Activated CD4-positive, alpha-beta T cell treated with anti-CD3 and anti-CD28 coated beads for 36 hours (primary cell): ENCODE measurements at regions not wholly inside any gene's neighbourhood (a gene's known extent, or its start where the extent isn't known, plus 50 kb on each side); places are given as distances from the start of the nearest gene placed in this dataset.
"Not testable (repeated sequence)": the region's sequence is repeated elsewhere in the genome, so short reads cannot be mapped to it uniquely, and the experiment has no call there.

ENCODE experiments used
- ATAC-seq: fragments of 200-7000 bp; cut with Tn5 transposase; one replicate; pipeline ENCODE4 v1.10.0; 2021; ENCODE audit warnings: mild to moderate bottlenecking, moderate library complexity
- CTCF ChIA-PET: fragments of 350-600 bp; sonication (Branson Sonifier 250); formaldehyde crosslinking; loops from one replicate; lab custom pipeline; 2021; ENCODE audit warnings: antibody characterized with exemption; lab: Charles Lee
- POLR2A ChIA-PET: fragments of 350-600 bp; sonication (Branson Sonifier 250); formaldehyde crosslinking; loops from one replicate; lab custom pipeline; 2021; ENCODE audit warnings: antibody characterized with exemption, inconsistent platforms; lab: Charles Lee
- DNase-seq: peaks from one replicate; pipeline ENCODE4 v3.0.0-alpha.2; 2020
- H3K27ac Mint-ChIP-seq: one replicate; pipeline ENCODE4 v1.8.0; 2021; ENCODE audit warnings: mixed read lengths
- H3K27me3 Mint-ChIP-seq: one replicate; pipeline ENCODE4 v1.8.0; 2021; ENCODE audit warnings: mixed read lengths
- H3K36me3 Mint-ChIP-seq: one replicate; pipeline ENCODE4 v1.8.0; 2021; ENCODE audit warnings: low read depth, mixed read lengths
- H3K4me1 Mint-ChIP-seq: one replicate; pipeline ENCODE4 v1.8.0; 2021; ENCODE audit warnings: mixed read lengths
- H3K4me3 Mint-ChIP-seq: one replicate; pipeline ENCODE4 v1.8.0; 2021; ENCODE audit warnings: mild to moderate bottlenecking, moderate library complexity, mixed read lengths
- H3K9me3 Mint-ChIP-seq: one replicate; pipeline ENCODE4 v1.8.0; 2021; ENCODE audit warnings: low read depth, mixed read lengths
- intact Hi-C, 2 experiments: fragments of 100-400 bp; cut with DNase I in 1 of 2; cut with micrococcal nuclease in 1 of 2; formaldehyde crosslinking; loops; one replicate each; pipeline versions ENCODE4 v1.14.2 to v1.15.1; 2022 to 2024; cut with DNase I, micrococcal nuclease

DNA sequence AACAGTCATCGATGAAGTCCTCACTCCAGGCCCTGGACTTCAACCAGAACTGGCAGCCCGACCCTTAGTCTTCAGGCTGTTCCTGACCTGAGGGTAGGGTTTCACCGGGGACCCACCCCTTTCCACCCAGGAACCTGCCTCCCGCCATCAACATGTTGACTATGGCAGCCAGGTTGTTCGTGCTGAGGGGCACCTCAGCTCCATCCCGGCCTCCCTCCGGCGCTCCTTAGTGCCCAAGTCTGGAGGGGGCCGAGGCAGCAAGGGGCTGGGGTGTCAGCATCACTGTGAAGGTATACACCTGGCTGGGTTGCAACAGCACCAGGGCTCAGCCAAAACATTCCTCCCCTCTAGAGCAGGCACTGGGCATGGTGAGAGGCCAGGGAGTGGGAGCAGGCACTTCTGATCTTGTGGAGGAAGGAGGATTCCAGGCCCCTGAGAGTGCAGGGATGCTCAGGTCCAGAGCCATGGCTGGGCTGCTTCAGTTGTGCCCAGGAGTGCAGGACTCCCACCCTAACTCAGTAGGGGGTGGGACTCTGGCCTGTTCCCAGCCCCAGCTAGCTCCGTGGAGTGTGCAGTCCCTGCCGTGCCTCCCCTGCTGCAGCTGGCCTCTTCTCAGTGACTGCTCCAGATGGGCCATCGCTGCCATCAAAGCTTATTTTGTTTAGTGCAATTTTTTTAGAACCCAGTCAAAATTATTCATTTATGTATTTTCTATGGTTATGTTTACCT is 1445.9 kb downstream of the PCDH9 start:
- POLR2A ChIA-PET, result no interaction called here
- Mint-ChIP-seq H3K27ac (no peak overlapping the region), H3K27me3 (no peaks in the 10 kb centered on the region), H3K4me3 (no peak overlapping the region), H3K36me3 (no peaks in the 10 kb centered on the region), H3K4me1 (no peaks in the 10 kb centered on the region), H3K9me3 (peaks cover 10% of the 10 kb centered on the region)
- CTCF ChIA-PET, result no interaction called here
- ATAC-seq (no peak), DNase-seq (no peak)
- intact Hi-C loops, result no loop called here

DNA sequence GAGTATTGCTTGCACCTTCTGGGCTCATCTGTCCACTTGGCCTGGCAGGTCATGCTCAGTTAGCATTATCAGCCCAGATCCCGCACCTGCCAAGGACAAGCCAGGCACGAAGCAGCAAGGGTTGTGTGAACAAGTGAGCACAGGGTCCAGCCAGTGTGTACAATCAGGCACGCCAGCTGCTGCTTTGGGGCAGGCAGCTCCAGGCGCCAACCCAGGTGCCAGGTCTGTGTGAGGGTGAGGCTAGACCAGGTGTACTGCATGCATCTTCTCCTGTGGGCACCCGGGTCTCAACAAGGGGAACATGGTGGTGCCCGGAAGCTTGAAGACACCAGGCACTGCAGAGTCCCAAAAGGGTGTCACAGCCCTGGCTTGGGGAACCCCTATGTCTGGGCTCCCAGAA is 1446.8 kb downstream of the PCDH9 start:
- DNase-seq, result no peak
- ChIA-PET CTCF (interaction anchor here (0.7 kb wide), 1 partner anchor 386 kb away, joined by 3 read pairs; no protein-coding TSS in a partner anchor), POLR2A (interaction anchor here (0.6 kb wide), 1 partner anchor 903 kb away, joined by 3 read pairs; no protein-coding TSS in a partner anchor)
- Mint-ChIP-seq H3K27ac (no peak overlapping the region), H3K36me3 (no peaks in the 10 kb centered on the region), H3K4me1 (no peaks in the 10 kb centered on the region), H3K9me3 (peaks cover 11% of the 10 kb centered on the region), H3K27me3 (no peaks in the 10 kb centered on the region), H3K4me3 (no peak overlapping the region)
- no peak for ATAC-seq
- intact Hi-C loops, result no loop called here

DNA sequence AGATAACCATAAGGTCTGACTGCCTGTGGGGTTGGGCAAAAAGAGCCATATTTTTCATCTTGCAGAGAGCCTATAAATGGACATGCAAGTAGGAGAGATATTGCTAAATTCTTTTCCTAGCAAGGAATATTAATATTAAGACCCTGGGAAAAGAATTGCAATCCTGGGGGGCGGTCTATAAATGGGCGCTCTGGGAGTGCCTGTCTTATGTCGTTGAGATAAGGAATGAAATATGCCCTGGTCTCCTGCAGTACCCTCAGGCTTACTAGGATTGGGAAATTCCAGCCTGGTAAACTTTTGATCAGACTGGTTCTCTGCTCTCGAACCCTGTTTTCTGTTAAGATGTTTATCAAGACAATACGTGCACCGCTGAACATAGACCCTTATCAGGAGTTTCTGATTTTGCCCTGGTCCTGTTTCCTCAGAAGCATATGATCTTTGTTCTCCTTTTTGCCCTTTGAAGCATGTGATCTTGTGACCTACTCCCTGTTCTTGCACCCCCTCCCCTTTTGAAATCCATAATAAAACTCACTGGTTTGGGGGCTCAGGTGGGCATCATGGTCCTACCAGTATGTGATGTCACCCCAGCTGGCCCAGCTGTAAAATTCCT is 1458.3 kb downstream of the PCDH9 start:
- H3K4me1 Mint-ChIP-seq, CTCF ChIA-PET, intact Hi-C loops, H3K4me3 Mint-ChIP-seq, DNase-seq, H3K27ac Mint-ChIP-seq, POLR2A ChIA-PET, ATAC-seq, H3K27me3 Mint-ChIP-seq, H3K36me3 Mint-ChIP-seq: not testable (repeated sequence)
- peaks cover 15% of the 10 kb centered on the region for H3K9me3 Mint-ChIP-seq

- no peak for ATAC-seq
These were observed 1461.6 kb downstream of the PCDH9 start for GRCh38 chr13:65768545-65768944.

GRCh38 chr13:65763811-65764210 is 1466.3 kb downstream of the PCDH9 start:
- Mint-ChIP-seq H3K27me3 (no peaks in the 10 kb centered on the region), H3K9me3 (peaks cover 11% of the 10 kb centered on the region), H3K4me1 (no peaks in the 10 kb centered on the region), H3K4me3 (no peak overlapping the region), H3K36me3 (no peaks in the 10 kb centered on the region), H3K27ac (no peak overlapping the region)
- no peak for DNase-seq
- POLR2A ChIA-PET, result no interaction called here
- intact Hi-C loops, result no loop called here
- no peak for ATAC-seq
- CTCF ChIA-PET, result no interaction called here

More at GRCh38 chr13:65768545-65768944, 1461.6 kb downstream of the PCDH9 start:
- POLR2A ChIA-PET, result no interaction called here
- no peak overlapping the region for H3K4me3 Mint-ChIP-seq
- H3K27ac Mint-ChIP-seq, result no peak overlapping the region
- DNase-seq, result no peak
- peaks cover 10% of the 10 kb centered on the region for H3K9me3 Mint-ChIP-seq
- CTCF ChIA-PET, result no interaction called here
- no peaks in the 10 kb centered on the region for H3K36me3 Mint-ChIP-seq
- intact Hi-C loops, result no loop called here
- H3K27me3 Mint-ChIP-seq, result no peaks in the 10 kb centered on the region
- H3K4me1 Mint-ChIP-seq, result no peaks in the 10 kb centered on the region

DNA sequence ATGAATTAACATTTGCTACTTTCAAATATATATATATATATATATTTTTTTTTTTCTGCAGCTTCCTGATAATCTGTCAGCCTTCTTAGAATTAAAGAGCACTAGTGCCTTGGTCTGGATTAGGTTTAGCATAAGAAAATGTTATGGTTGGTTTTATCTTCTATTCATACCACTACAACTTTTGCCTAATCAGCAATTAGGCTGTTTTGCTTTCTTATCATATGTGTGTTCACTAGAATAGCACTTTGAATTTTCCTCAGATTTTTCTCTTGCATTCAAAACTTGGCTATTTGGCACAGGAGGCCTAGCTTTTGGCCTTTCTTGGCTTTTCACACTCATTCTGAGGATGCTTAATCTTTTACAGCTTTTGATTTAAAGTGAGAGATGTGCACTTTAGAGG is 1468.1 kb downstream of the PCDH9 start:
- DNase-seq, result no peak
- Mint-ChIP-seq H3K4me1 (no peaks in the 10 kb centered on the region), H3K4me3 (no peak overlapping the region), H3K9me3 (peaks cover 24% of the 10 kb centered on the region), H3K27me3 (no peaks in the 10 kb centered on the region), H3K27ac (no peak overlapping the region), H3K36me3 (no peaks in the 10 kb centered on the region)
- intact Hi-C loops, result no loop called here
- ChIA-PET CTCF (no interaction called here), POLR2A (no interaction called here)
- ATAC-seq, result no peak

GRCh38 chr13:65756071-65756671 is 1474.0 kb downstream of the PCDH9 start:
- H3K27me3 Mint-ChIP-seq, result no peaks in the 10 kb centered on the region

DNA sequence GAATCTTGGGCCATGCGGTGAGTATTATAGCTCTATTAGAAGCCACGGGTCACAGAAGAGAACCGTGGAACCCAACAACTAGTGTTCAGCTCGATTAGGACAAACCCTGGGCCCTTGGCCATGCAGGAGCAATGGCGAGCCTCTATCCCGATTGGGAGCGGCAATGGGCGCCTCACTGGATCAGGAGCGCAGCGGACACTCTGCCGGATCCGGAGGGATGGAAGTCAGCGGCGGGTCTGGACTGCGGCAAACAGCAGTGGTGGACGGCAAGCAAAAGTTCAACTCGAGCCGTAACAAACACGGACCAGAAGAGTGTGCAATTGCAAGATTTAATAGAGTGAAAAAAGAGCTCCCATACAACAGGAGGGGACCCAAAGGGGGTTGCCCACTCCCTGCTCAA is 1481.9 kb downstream of the PCDH9 start:
- no peak for DNase-seq
- H3K27ac Mint-ChIP-seq, result no peak overlapping the region
- peaks cover 13% of the 10 kb centered on the region for H3K9me3 Mint-ChIP-seq
- ChIA-PET CTCF (no interaction called here), POLR2A (no interaction called here)
- no peaks in the 10 kb centered on the region for H3K4me1 Mint-ChIP-seq
- no peak overlapping the region for H3K4me3 Mint-ChIP-seq
- H3K36me3 Mint-ChIP-seq, result no peaks in the 10 kb centered on the region
- no peak for ATAC-seq
- intact Hi-C loops, result no loop called here
- H3K27me3 Mint-ChIP-seq, result no peaks in the 10 kb centered on the region

More at GRCh38 chr13:65756071-65756671, 1474.0 kb downstream of the PCDH9 start:
- ChIA-PET CTCF (no interaction called here), POLR2A (no interaction called here)
- peaks cover 27% of the 10 kb centered on the region for H3K9me3 Mint-ChIP-seq
- H3K36me3 Mint-ChIP-seq, result no peaks in the 10 kb centered on the region
- H3K27ac Mint-ChIP-seq, result no peak overlapping the region
- DNase-seq (no peak), ATAC-seq (no peak)
- no peaks in the 10 kb centered on the region for H3K4me1 Mint-ChIP-seq
- intact Hi-C loops, result no loop called here
- H3K4me3 Mint-ChIP-seq, result no peak overlapping the region

DNA sequence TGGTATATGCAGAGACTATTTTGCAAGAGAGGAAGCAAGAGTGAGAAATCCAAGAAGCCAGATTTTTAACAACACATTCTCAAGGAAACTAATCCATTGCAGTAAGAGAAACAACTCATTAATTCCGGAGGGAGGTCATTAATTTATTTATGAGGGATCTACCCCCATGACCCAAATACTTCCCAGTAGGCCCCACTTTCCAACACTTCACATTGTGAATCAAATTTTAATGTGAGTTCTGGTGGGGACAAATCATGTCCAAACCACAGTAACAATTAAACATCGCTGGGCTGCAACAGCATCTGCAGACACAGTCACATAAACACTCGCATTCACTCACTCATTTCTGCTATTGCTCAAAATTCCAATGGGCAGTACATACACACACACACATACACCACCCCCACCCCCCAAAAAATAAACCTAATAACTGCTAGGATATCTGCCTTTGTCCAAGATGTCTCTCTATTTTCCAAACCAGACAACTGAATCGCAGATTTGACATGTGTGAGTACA is 1483.7 kb downstream of the PCDH9 start:
- intact Hi-C loops, result no loop called here
- no peaks in the 10 kb centered on the region for H3K4me1 Mint-ChIP-seq
- H3K27ac Mint-ChIP-seq, result no peak overlapping the region
- H3K27me3 Mint-ChIP-seq, result no peaks in the 10 kb centered on the region
- ATAC-seq (no peak), DNase-seq (no peak)
- POLR2A ChIA-PET, result no interaction called here
- no peaks in the 10 kb centered on the region for H3K36me3 Mint-ChIP-seq
- CTCF ChIA-PET, result no interaction called here
- H3K4me3 Mint-ChIP-seq, result no peak overlapping the region
- peaks cover 15% of the 10 kb centered on the region for H3K9me3 Mint-ChIP-seq

DNA sequence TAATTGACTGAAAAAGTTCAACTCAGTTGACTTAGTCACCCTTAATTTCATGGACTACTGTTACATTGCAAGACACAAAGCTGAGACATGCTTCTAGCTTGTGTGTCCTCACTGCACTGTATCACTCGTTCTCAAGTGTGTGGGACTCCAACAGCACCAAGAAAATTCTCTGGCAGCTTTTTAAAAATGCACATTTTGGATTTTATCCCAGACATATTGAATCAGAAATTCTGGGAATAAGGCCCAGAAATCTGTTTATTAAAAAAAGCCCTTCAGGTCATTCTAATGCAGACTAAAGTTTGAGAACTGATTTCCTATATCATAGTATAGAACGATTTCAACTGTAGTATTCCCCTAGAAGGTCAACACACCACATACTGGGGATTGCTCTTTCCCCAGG is 1485.3 kb downstream of the PCDH9 start:
- Mint-ChIP-seq H3K36me3 (no peaks in the 10 kb centered on the region), H3K4me3 (no peak overlapping the region), H3K9me3 (peaks cover 13% of the 10 kb centered on the region), H3K4me1 (no peaks in the 10 kb centered on the region), H3K27ac (no peak overlapping the region), H3K27me3 (no peaks in the 10 kb centered on the region)
- POLR2A ChIA-PET, result no interaction called here
- intact Hi-C loops, result no loop called here
- no peak for ATAC-seq
- CTCF ChIA-PET, result no interaction called here
- no peak for DNase-seq

DNA sequence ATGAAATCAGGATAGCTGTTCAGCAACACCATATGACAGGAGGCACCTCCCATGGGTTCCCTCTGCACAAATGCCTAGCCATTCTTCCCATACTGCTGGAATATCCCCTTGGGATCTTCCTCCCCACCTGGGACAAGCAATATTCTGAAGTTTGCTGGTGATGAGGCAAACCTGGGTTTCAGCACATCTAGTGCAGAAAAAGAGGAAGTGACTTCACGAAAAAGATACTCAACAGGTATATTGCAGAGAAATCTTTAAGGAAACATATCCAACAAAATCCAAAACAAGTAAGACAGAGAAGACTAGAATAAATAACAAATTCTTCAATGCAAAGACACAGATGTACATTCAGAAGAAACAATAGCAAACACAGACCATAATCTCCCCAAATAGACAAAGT is 1497.0 kb downstream of the PCDH9 start:
- DNase-seq (no peak), ATAC-seq (no peak)
- Mint-ChIP-seq H3K27ac (no peak overlapping the region), H3K9me3 (peaks cover 20% of the 10 kb centered on the region), H3K4me3 (no peak overlapping the region), H3K27me3 (no peaks in the 10 kb centered on the region), H3K36me3 (no peaks in the 10 kb centered on the region), H3K4me1 (no peaks in the 10 kb centered on the region)
- ChIA-PET POLR2A (no interaction called here), CTCF (no interaction called here)
- intact Hi-C loops, result no loop called here

DNA sequence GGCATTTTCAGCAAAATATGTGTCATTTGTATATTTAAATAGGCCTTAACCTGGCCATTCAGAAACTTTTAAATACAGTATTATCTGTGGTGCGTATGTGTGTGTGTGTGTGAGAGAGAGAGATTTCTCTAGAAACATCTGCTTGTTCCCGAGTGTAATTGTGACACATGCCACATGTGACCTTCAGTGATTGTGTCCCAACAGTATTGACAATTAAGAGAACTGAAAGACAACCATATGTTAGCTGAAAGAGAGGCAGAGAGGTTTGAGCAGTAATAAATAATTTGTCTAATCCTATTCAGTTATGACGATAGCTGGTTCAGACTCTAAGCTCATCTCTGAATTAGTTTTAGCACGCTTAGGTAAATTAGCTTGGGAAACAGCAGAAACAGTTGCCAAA is 1503.1 kb downstream of the PCDH9 start:
- Mint-ChIP-seq H3K27ac (no peak overlapping the region), H3K9me3 (peaks cover 8% of the 10 kb centered on the region), H3K36me3 (no peaks in the 10 kb centered on the region), H3K4me3 (no peak overlapping the region), H3K27me3 (no peaks in the 10 kb centered on the region), H3K4me1 (no peaks in the 10 kb centered on the region)
- ATAC-seq, result no peak
- DNase-seq, result no peak
- intact Hi-C loops, result no loop called here
- ChIA-PET POLR2A (no interaction called here), CTCF (no interaction called here)
